ENCODE measurements at regions not wholly inside any gene's neighbourhood (a gene's known extent, or its start where the extent isn't known, plus 50 kb on each side); places are given as distances from the start of the nearest gene placed in this dataset.
A peak's percentile ranks its signal among the peaks of the same experiment; 100 is the strongest.
"Not testable (repeated sequence)": the region's sequence is repeated elsewhere in the genome, so short reads cannot be mapped to it uniquely, and the experiment has no call there.

- DNase-seq, result no peak
- intact Hi-C loops (cut with DNase I), result no loop called here
- peak in 1 of 2 donors; percentile 81 for ATAC-seq
Measured at GRCh38 chr10:44706745-44707144, 204.4 kb upstream of the TMEM72 start.

DNA sequence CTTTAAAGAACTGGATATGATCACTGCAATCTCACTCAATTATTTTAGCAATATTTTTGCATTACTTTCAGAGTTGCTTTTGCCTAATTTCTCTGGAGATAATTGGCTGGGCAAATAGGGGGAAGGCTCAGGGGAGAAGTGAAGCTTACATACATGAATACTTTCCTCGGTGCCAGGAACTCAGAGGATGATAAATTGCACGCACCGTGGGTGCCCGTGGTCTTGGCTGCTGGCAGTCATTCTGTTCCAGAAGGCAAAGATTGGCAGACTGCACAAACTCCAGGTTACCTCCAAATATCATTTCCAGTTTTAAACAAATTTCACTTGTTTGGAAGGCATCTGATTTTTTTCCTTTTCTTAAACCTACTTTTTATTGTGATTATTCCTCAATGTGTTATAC lies 197.8 kb upstream of the TMEM72 start:
- DNase-seq (no peak), ATAC-seq (no peak)
- intact Hi-C loops (cut with DNase I), result no loop called here

DNA sequence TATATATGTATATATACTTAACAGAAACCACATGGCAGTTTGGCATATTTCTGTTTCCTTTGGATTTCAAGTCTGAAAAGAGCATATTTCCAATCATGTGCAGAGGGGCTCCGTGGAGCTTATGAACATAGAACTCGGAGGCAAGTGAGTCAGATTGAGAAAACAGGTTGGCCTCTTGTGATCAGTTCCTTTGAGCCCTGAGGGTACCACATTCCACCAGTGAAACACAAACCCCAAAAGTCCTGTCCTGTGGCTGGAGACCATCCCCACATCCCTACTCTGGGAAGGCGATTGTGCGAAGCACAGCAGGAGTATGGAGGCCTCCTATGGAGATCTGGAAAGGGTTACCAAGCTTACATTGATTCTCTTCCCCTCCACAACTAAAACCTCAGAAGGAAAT lies 196.7 kb upstream of the TMEM72 start:
- intact Hi-C loops (cut with DNase I), result no loop called here
- DNase-seq (no peak), ATAC-seq (no peak)

- DNase-seq (no peak), ATAC-seq (peak in 1 of 2 donors; percentile 62)
- intact Hi-C loops (cut with DNase I), result no loop called here
Measured at GRCh38 chr10:44715136-44715535, 196.0 kb upstream of the TMEM72 start.

- intact Hi-C loops (cut with DNase I), result no loop called here
- ATAC-seq, result no peak
- DNase-seq, result no peak
Measured at GRCh38 chr10:44716470-44717015, 194.6 kb upstream of the TMEM72 start.

DNA sequence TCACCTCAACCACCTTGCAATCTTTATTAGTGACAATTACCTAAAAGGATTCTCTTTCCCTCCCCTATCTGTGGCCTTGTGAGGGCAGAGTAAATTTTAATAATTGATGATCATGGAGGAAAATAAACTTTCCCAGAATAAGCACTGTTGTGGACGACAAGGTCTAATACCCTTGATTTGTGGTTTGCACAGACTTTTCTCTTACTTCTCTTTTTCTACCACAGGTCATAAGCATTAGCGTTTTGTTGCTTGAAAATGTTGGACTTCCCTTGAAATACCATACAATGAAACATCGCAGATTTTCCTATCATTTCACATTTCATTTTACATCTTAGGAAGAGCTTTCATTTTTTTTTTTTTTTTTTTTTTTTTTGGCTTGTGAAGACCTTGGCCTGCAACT lies 188.1 kb upstream of the TMEM72 start:
- ATAC-seq, result no peak
- intact Hi-C loops (cut with DNase I), result no loop called here
- DNase-seq, result no peak

GRCh38 chr10:44723619-44724325 lies 187.4 kb upstream of the TMEM72 start:
- peak; percentile 48 for DNase-seq
- intact Hi-C loops (cut with DNase I), result no loop called here
- peak; percentile 55 to 94 for ATAC-seq

GRCh38 chr10:44724415-44725174 lies 186.5 kb upstream of the TMEM72 start:
- DNase-seq (no peak), ATAC-seq (peak in 1 of 2 donors; percentile 37)
- intact Hi-C loops (cut with DNase I), result no loop called here

DNA sequence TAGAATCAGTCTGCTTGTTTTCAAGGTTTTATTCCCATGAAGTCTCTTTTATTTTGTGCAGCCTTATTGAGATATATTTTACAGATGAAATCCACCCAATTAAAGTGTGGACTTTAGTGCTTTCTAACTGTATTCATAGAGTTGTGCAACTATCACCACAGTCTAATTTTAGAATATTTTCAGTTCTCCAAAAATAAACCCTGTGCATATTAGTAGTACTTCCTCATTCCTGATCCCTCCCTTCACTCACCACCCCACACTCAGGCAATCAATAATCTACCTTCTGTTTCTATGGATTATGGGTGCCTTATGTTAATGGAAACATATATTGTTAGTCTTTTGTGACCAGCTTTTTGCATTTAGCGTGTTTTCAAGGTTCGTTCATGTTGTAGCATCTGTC lies 185.7 kb upstream of the TMEM72 start:
- no peak for DNase-seq
- ATAC-seq, result peak; percentile 56 to 72
- intact Hi-C loops (cut with DNase I), result no loop called here

DNA sequence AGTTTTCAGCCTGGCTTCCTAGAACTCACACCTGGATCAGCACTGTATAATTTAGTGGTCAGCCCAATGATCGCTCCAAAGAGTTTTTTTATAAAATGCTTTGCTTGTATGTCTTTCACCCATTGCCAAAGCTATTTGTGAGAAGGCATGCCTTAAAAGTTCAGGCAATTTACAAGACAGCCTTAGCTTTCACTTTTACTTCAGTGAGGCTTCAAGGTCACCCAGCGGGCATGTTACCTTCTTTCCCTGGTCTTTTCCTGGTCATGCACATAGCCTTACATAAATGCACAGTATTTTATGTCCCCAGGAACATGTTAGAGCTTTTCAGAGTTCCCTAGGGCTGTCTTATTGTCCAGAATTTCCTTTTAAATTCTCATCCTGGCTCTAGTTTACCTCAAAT lies 179.9 kb upstream of the TMEM72 start:
- intact Hi-C loops (cut with DNase I), result no loop called here
- DNase-seq (no peak), ATAC-seq (no peak)

- intact Hi-C loops (cut with DNase I), result no loop called here
- ATAC-seq, result no peak
- DNase-seq, result no peak
Measured at GRCh38 chr10:44733501-44734488, 177.3 kb upstream of the TMEM72 start.

GRCh38 chr10:44742248-44742647 lies 168.9 kb upstream of the TMEM72 start:
- ATAC-seq, result no peak
- DNase-seq, result no peak
- intact Hi-C loops (cut with DNase I), result no loop called here

DNA sequence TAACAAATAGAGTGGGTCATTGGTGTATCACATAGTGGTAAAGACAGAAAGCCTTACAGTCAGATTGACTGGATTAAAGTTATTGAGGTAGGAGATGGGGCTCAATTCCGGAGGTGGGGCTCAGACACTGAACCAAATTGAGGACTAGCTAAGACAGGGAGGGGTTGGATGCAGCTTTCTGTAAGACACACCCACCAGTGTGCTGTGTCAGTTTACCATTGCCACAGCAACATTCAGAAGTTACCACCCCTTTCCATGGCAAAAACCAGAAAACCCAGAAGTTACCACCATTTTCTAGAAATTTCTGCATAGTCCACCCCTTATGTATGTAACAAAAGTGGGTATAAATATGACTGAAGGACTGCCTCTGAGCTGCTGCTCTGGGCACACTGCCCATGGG lies 167.6 kb upstream of the TMEM72 start:
- ATAC-seq, result no peak
- intact Hi-C loops (cut with DNase I), result no loop called here

GRCh38 chr10:44745920-44746319 lies 165.2 kb upstream of the TMEM72 start:
- ATAC-seq, result no peak
- intact Hi-C loops (cut with DNase I), result no loop called here
- DNase-seq, result no peak

More for the DNA sequence above, 167.6 kb upstream of the TMEM72 start:
- DNase-seq, result no peak

DNA sequence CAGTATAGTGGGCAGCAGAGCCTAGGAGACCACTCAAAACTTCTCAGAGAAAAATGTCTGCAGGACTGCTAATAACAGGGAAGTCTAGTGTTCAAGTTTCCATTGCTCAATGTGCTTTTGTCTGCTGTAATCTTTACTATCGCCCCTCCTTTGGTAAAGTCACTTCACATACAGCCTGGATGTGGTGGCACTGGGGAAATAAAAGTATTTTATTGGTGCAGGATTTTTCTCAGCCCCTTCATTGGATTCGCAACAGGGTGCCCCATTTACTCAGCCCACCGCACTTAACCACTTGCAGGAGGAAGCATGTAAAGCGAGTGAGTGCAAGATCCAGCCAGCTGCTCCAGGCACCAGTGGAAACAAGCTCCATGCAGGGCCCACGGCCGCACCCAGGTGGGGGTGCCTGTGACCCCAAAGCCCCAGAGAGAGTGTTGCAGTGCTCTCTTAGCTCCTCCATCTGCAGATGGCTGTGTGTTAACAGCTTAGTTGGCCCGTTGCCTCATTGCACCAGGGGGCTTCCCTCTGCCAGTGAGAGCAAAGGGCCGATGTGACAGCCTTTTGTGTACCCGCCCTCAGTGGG lies 163.5 kb upstream of the TMEM72 start:
- no peak for DNase-seq
- intact Hi-C loops (cut with DNase I), result no loop called here
- no peak for ATAC-seq

DNA sequence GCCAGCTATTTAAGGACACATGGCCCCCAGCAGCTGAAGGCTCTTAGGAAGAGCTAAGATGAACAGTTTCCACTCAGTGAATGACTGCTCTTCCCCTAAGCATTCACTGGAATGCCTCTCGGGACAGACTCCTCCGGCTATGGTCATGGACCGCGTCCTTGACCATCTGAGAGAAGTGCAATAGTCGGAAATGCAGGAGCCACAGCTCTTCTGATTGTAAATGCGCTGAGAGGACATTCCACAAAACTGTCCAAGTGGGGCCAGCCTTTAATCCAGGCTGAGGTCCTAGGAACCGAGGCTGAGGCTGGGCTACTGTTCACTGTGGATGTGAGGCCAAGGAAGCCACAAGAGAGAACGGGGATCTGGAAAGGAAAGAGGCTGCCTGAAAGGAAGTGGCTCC lies 162.0 kb upstream of the TMEM72 start:
- no peak for ATAC-seq
- DNase-seq, result no peak
- intact Hi-C loops (cut with DNase I), result no loop called here

DNA sequence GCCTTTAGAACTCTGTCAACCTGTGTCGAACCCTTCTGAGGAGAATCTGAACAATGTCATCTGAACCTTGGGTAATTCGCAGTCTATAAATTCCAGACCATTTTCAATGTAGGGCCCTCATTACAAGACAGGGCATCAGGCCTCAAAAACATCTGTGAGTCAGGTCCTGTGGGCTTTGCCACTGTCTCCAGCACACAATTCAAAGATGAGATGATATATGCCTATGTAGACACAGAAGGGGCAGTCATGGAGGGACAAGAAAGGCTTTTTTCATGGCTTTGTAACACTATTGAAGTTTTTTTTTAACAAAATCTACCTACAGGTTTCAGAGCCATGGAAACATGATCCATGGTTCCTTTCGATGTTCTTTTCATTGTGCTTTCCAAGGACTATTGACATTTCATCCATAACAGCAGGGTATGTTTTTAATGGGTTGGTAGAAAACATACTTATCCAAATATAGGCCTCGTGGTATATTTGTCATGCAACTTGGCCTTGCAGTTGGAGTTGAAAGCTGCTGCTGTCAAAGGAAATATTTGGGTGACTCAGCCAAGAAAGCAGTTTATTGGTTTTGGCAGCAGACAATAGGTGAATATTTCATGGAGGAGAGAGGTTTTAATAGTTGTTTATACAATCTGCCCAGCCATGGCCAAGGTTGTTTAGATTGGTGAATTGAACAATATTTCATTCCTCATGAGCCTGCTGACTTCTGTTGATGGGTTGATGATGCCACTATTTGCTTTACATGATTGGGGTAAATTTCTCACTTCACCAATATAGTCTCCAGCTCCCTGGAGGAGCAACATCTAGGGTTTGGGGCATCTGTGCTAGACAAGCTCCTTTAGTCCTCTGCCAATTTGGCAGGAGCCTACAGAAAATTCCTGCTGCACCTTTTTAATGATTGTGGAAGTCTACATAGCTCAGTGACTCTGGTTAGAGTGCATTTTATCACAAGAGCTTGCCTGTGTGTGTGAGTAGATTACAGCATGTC lies 158.4 kb upstream of the TMEM72 start:
- DNase-seq (no peak), ATAC-seq (peak in 1 of 2 donors; percentile 55)
- intact Hi-C loops (cut with DNase I), result no loop called here

DNA sequence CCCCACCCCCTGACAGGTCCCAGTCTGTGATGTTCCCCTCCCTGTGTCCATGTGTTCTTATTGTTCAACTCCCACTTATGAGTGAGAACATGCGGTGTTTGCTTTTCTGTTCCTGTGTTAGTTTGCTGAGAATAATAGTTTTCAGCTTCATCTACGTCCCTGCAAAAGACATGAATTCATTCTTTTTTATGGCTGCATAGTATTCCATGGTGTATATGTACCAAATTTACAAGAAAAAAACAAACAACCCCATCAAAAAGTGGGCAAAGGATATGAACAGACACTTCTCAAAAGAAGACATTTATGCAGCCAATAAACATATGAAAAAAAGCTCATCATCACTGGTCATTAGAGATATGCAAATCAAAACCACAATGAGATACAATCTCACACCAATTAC lies 156.8 kb upstream of the TMEM72 start:
- ATAC-seq; DNase-seq; intact Hi-C loops (cut with DNase I): not testable (repeated sequence)

All from left cardiac atrium (tissue), 4 donors.